H1 (cell line): ENCODE measurements at regions not wholly inside any gene's neighbourhood (a gene's known extent, or its start where the extent isn't known, plus 50 kb on each side); places are given as distances from the start of the nearest gene placed in this dataset.

Source experiments
- CTCF ChIA-PET: fragments of 300-600 bp; sonication (Branson Sonifier 250); formaldehyde crosslinking; loops from one replicate; lab custom pipeline; 2021; ENCODE audit not compliant: partially characterized antibody; lab: Charles Lee
- POLR2A ChIA-PET: fragments of 300-600 bp; sonication (Branson Sonifier 250); formaldehyde crosslinking; loops from one replicate; lab custom pipeline; 2021; ENCODE audit warnings: inconsistent platforms; ENCODE audit not compliant: partially characterized antibody; lab: Charles Lee
- DNase-seq, 2 experiments: peaks; one replicate each; pipeline versions ENCODE4 v3.0.0 to v3.0.0-alpha.2; 2010 to 2022; ENCODE audit warnings: low spot score in 2 of 2, low read depth in 1 of 2, mixed read lengths in 1 of 2
- FAIRE-seq: peaks from 2 replicates; lab custom pipeline; 2011; peaks lifted over from hg19 to GRCh38; lab: Jason Lieb, UNC
- H2AFZ ChIP-seq: 2 replicates; pipeline ENCODE4 v1.8.1; 2012; ENCODE audit warnings: low read length, inconsistent platforms
- H2AK5ac ChIP-seq: 2 replicates; pipeline ENCODE4 v1.6.1; 2013; ENCODE audit warnings: low read depth, low read length
- H2BK120ac ChIP-seq: replicated peaks from 2 replicates; pipeline ENCODE3; 2013; ENCODE audit warnings: low read depth, low read length, inconsistent platforms
- H2BK12ac ChIP-seq: 2 replicates; pipeline ENCODE4 v1.6.1; 2013; ENCODE audit warnings: low read depth, low read length
- H2BK15ac ChIP-seq: 2 replicates; pipeline ENCODE4 v1.6.1; 2013; ENCODE audit warnings: low read length
- H2BK20ac ChIP-seq: 2 replicates; pipeline ENCODE4 v1.6.1; 2013; ENCODE audit warnings: low read length
- H2BK5ac ChIP-seq: 2 replicates; pipeline ENCODE4 v1.6.1; 2013; ENCODE audit warnings: low read depth, low read length
- H3K14ac ChIP-seq: 2 replicates; pipeline ENCODE4 v1.6.1; 2013; ENCODE audit warnings: inconsistent platforms; ENCODE audit not compliant: insufficient read length
- H3K18ac ChIP-seq: 2 replicates; pipeline ENCODE4 v1.6.1; 2013; ENCODE audit warnings: low read length; ENCODE audit errors: extremely low read depth
- H3K23ac ChIP-seq: 2 replicates; pipeline ENCODE4 v1.6.1; 2013; ENCODE audit warnings: inconsistent platforms; ENCODE audit not compliant: insufficient read length
- H3K23me2 ChIP-seq: 2 replicates; pipeline ENCODE4 v1.6.1; 2013; ENCODE audit warnings: low read depth, low read length
- H3K27ac ChIP-seq: 2 replicates; pipeline ENCODE4 v1.6.1; 2011; ENCODE audit warnings: low read depth, low read length, inconsistent platforms
- H3K27me3 ChIP-seq, 4 experiments: replicated peaks in 1 of 4; 1 replicate in 1 of 4; 2 replicates in 3 of 4; pipeline versions ENCODE4 v1.6.1 to v1.8.1; 2011 to 2013; ENCODE audit warnings: low read length in 3 of 4, mild to moderate bottlenecking in 3 of 4, inconsistent platforms in 2 of 4, mixed read lengths in 2 of 4, moderate library complexity in 1 of 4; ENCODE audit not compliant: control insufficient read depth in 3 of 4, insufficient read depth in 3 of 4; ENCODE audit errors: extremely low read depth in 1 of 4
- H3K36me3 ChIP-seq, 4 experiments: 2 replicates each; pipeline versions ENCODE4 v1.6.1 to v1.8.1; 2011 to 2013; ENCODE audit warnings: mild to moderate bottlenecking in 4 of 4, low read length in 3 of 4, moderate library complexity in 2 of 4, control low read depth in 1 of 4, inconsistent platforms in 1 of 4; ENCODE audit not compliant: insufficient read depth in 4 of 4, control insufficient read depth in 2 of 4
- H3K4ac ChIP-seq: replicated peaks from 2 replicates; pipeline ENCODE3; 2013; ENCODE audit warnings: low read length, low read depth, mixed read lengths, inconsistent platforms; ENCODE audit not compliant: insufficient read length
- H3K4me1 ChIP-seq, 4 experiments: replicated peaks in 1 of 4; 1 replicate in 1 of 4; 2 replicates in 3 of 4; pipeline versions ENCODE4 v1.6.1 to v1.8.1; 2011 to 2013; ENCODE audit warnings: low read length in 3 of 4, inconsistent platforms in 2 of 4, mixed read lengths in 1 of 4; ENCODE audit not compliant: insufficient read depth in 4 of 4, control insufficient read depth in 3 of 4
- H3K4me2 ChIP-seq, 2 experiments: 2 replicates each; pipeline versions ENCODE4 v1.6.1 to v1.8.1; 2011 to 2013; ENCODE audit warnings: low read depth in 2 of 2, low read length in 2 of 2, control low read depth in 1 of 2, inconsistent platforms in 1 of 2, mild to moderate bottlenecking in 1 of 2; ENCODE audit not compliant: insufficient read depth in 1 of 2
- H3K4me3 ChIP-seq, 4 experiments: fragments of 200-600, 300-600 bp in 1 of 4; sonication (generic), shearing (Covaris generic), sonication (Bioruptor Twin) in 1 of 4; 2 replicates each; pipeline versions ENCODE4 v1.5.1 to v1.8.1; 2011 to 2016; ENCODE audit warnings: low read length in 4 of 4, low read depth in 3 of 4, control low read depth in 2 of 4, inconsistent platforms in 2 of 4, mild to moderate bottlenecking in 2 of 4, mixed read lengths in 1 of 4, moderate library complexity in 1 of 4; ENCODE audit not compliant: insufficient read depth in 2 of 4; ENCODE audit errors: extremely low read depth in 1 of 4
- H3K56ac ChIP-seq: replicated peaks from 2 replicates; pipeline ENCODE3; 2013; ENCODE audit warnings: low read depth, mild to moderate bottlenecking, mixed read lengths, low read length, inconsistent platforms; ENCODE audit not compliant: insufficient read length
- H3K79me1 ChIP-seq: 2 replicates; pipeline ENCODE4 v1.6.1; 2013; ENCODE audit warnings: low read depth, low read length, control low read depth
- H3K79me2 ChIP-seq, 2 experiments: 2 replicates each; pipeline versions ENCODE4 v1.6.1 to v1.8.1; 2012 to 2013; ENCODE audit warnings: low read length in 2 of 2, mild to moderate bottlenecking in 2 of 2, inconsistent platforms in 1 of 2; ENCODE audit not compliant: insufficient read depth in 2 of 2, control insufficient read depth in 1 of 2
- H3K9ac ChIP-seq, 4 experiments: replicated peaks in 1 of 4; 1 replicate in 1 of 4; 2 replicates in 3 of 4; pipeline versions ENCODE4 v1.6.1 to v1.8.1; 2011 to 2013; ENCODE audit warnings: low read depth in 3 of 4, low read length in 3 of 4, control low read depth in 2 of 4, mild to moderate bottlenecking in 2 of 4, moderate library complexity in 2 of 4, inconsistent platforms in 1 of 4; ENCODE audit errors: extremely low read depth in 1 of 4
- H3K9me3 ChIP-seq, 2 experiments: 2 replicates each; pipeline versions ENCODE4 v1.6.1 to v1.8.1; 2012 to 2013; ENCODE audit warnings: mild to moderate bottlenecking in 2 of 2, moderate library complexity in 2 of 2, control low read depth in 1 of 2, inconsistent platforms in 1 of 2, low read depth in 1 of 2, low read length in 1 of 2, mixed read lengths in 1 of 2; ENCODE audit not compliant: insufficient read depth in 2 of 2
- H4K20me1 ChIP-seq, 2 experiments: replicated peaks in 1 of 2; 2 replicates each; pipeline versions ENCODE3 to v1.8.1; 2011 to 2013; ENCODE audit warnings: inconsistent platforms in 2 of 2, low read length in 2 of 2, mild to moderate bottlenecking in 1 of 2; ENCODE audit not compliant: insufficient read depth in 2 of 2, control insufficient read depth in 1 of 2
- H4K5ac ChIP-seq: 2 replicates; pipeline ENCODE4 v1.6.1; 2013; ENCODE audit warnings: low read length, low read depth, mixed read lengths, inconsistent platforms; ENCODE audit not compliant: insufficient read length
- H4K8ac ChIP-seq: 2 replicates; pipeline ENCODE4 v1.8.0; 2013; ENCODE audit warnings: mild to moderate bottlenecking, moderate library complexity, low read length, inconsistent platforms; ENCODE audit not compliant: insufficient read depth; ENCODE audit errors: extremely low read depth
- H4K91ac ChIP-seq: replicated peaks from 2 replicates; pipeline ENCODE3; 2013; ENCODE audit warnings: low read length, mixed read lengths, inconsistent platforms; ENCODE audit not compliant: insufficient read length
- BCL11A ChIP-seq, 2 experiments: IDR thresholded peaks; one replicate each; pipeline ENCODE4 v1.6.1; 2011; ENCODE audit warnings: low read depth in 2 of 2, low read length in 2 of 2, mild to moderate bottlenecking in 2 of 2
- CBX5 ChIP-seq: fragments of 300-800, 300-1000 bp; sonication (generic); IDR thresholded peaks from 2 replicates; pipeline ENCODE4 v1.7.1; 2016; ENCODE audit warnings: antibody characterized with exemption, low read length, low read depth
- GTF2F1 ChIP-seq: IDR thresholded peaks from 2 replicates; pipeline ENCODE4 v1.6.1; 2012; ENCODE audit warnings: low read depth, low read length, improper control_type of control experiment, borderline replicate concordance
- HDAC2 ChIP-seq, 2 experiments: fragments of 300-600 bp in 1 of 2; sonication (generic) in 1 of 2; IDR thresholded peaks; 2 replicates each; pipeline ENCODE4 v1.6.1; 2011 to 2012; ENCODE audit warnings: low read depth in 2 of 2, low read length in 2 of 2, mild to moderate bottlenecking in 2 of 2, moderate library complexity in 2 of 2, borderline replicate concordance in 1 of 2, inconsistent platforms in 1 of 2
- HDAC6 ChIP-seq: IDR thresholded peaks from one replicate; pipeline ENCODE4 v1.7.1; 2012; ENCODE audit warnings: low read depth, mild to moderate bottlenecking, inconsistent platforms, low read length, moderate library complexity
- PHF8 ChIP-seq: fragments of 200-600 bp; sonication (generic); conservative IDR thresholded peaks from 2 replicates; pipeline ENCODE4 v1.7.1; 2012; ENCODE audit warnings: low read depth, mild to moderate bottlenecking, inconsistent platforms, low read length, moderate library complexity
- RBBP5 ChIP-seq: IDR thresholded peaks from 2 replicates; pipeline ENCODE4 v1.7.1; 2012; ENCODE audit warnings: low read depth, mild to moderate bottlenecking, inconsistent platforms, low read length, moderate library complexity, borderline replicate concordance
- SRF ChIP-seq: IDR thresholded peaks from 2 replicates; pipeline ENCODE4 v1.6.1; 2011; ENCODE audit warnings: mild to moderate bottlenecking, low read depth, low read length, moderate library complexity
- WGBS, 2 experiments: shearing (Covaris generic) in 1 of 2; methylation state at CpG; one replicate each; pipeline versions ENCODE4 v1.1.6 to v1.1.7; 2013 to 2015; ENCODE audit warnings: low lambda C conversion rate in 2 of 2, mixed read lengths in 2 of 2, inconsistent platforms in 1 of 2, low coverage in 1 of 2, missing lambda C conversion rate in 1 of 2; ENCODE audit not compliant: insufficient replicate concordance in 2 of 2, insufficient coverage in 1 of 2, insufficient read length in 1 of 2; ENCODE audit errors: extremely low coverage in 1 of 2, missing lambda C conversion rate in 1 of 2; 5-methylcytosine and 5-hydroxymethylcytosine counted together
- TF ChIP-seq, protein P1 (sequence below): IDR thresholded peaks from 2 replicates; pipeline ENCODE4 v1.6.1; 2012; ENCODE audit warnings: inconsistent platforms

DNA sequence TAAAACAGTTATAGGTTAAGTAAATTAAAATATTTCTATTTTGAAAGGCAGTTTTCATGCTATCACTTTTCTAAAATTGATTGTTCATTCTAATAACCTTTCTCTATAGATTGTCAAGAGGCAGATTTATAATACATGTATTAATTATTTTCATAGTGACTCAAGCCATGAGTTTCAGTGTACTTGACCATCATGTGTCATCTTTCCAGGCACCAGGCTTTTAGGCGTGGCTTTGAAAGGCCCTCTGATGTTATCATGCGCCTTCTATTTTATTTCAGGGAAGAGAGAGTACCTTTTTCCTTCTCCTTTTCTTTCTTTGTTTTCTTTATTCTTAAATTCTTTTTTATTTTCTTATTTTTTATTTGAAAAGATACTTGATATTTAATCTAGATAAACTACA is 128.3 kb upstream of the ETAA1 start:
- 91% methylated on average over 2 of the region's 2 CpGs; no CpG with 5 or more reads in 1 of the 2 experiments for WGBS, 2 experiments

More for the DNA sequence above, 128.3 kb upstream of the ETAA1 start:
- Histone ChIP-seq H3K23ac (no peak overlapping the region), H2BK5ac (no peak overlapping the region), H2AFZ (no peak overlapping the region), H4K20me1 (no peaks in the 10 kb centered on the region), H3K36me3 (no peaks in the 10 kb centered on the region), H3K9ac (no peak overlapping the region), H3K56ac (no peak overlapping the region), H3K79me1 (no peaks in the 10 kb centered on the region), H3K4me2 (no peak overlapping the region), H2BK20ac (no peak overlapping the region), H2BK15ac (no peak overlapping the region), H2BK12ac (no peak overlapping the region), H3K4me1 (no peaks in the 10 kb centered on the region), H3K4ac (no peak overlapping the region), H3K79me2 (no peaks in the 10 kb centered on the region), H4K8ac (no peak overlapping the region), H3K23me2 (no peaks in the 10 kb centered on the region), H3K27ac (no peak overlapping the region), H3K4me3 (no peak overlapping the region), H3K27me3 (no peaks in the 10 kb centered on the region), H4K91ac (no peak overlapping the region), H2BK120ac (no peak overlapping the region), H3K18ac (no peak overlapping the region), H4K5ac (no peak overlapping the region), H3K14ac (no peak overlapping the region), H3K9me3 (no peaks in the 10 kb centered on the region), H2AK5ac (no peak overlapping the region)
- POLR2A ChIA-PET: no interaction called here
- FAIRE-seq (no peak), DNase-seq (no peak)
- TF ChIP-seq RBBP5 (no peak), HDAC2 (IDR thresholded peaks at IDR 0.05; ENCODE audit: borderline replicate concordance in 1 of 2, low read depth in 2 of 2, low read length in 2 of 2) (no peak), SRF (no peak), BCL11A (IDR thresholded peaks at IDR 0.05; ENCODE audit: low read depth in 2 of 2, low read length in 2 of 2) (no peak), GTF2F1 (no peak), PHF8 (no peak), HDAC6 (no peak), CBX5 (no peak)
- TF ChIP-seq, protein P1, sequence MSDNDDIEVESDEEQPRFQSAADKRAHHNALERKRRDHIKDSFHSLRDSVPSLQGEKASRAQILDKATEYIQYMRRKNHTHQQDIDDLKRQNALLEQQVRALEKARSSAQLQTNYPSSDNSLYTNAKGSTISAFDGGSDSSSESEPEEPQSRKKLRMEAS: no peak
- CTCF ChIA-PET: no interaction called here
